ENCODE measurements at regions not wholly inside any gene's neighbourhood (a gene's known extent, or its start where the extent isn't known, plus 50 kb on each side); places are given as distances from the start of the nearest gene placed in this dataset. TPM values are rescaled to one million over a fixed set of nuclear protein-coding genes. Genes with fewer than 3 reads are reported as not detected.

GRCh38 chr21:27017246-27017645 is 50.4 kb upstream of the ADAMTS5 start:
- no peak overlapping the region for H3K4me3 ChIP-seq
- H3K9me3 ChIP-seq (ENCODE audit: low read depth): no peaks in the 10 kb centered on the region
- no peaks in the 10 kb centered on the region for H3K27me3 ChIP-seq
- no peak for DNase-seq (ENCODE audit: low spot score)
- no peaks in the 10 kb centered on the region for H4K20me1 ChIP-seq (ENCODE audit: insufficient read depth, poor library complexity, severe bottlenecking)
- no peak for TF ChIP-seq CTCF (IDR thresholded peaks at IDR 0.05; ENCODE audit: poor library complexity)
- no peak for TF ChIP-seq EZH2phosphoT487 (IDR thresholded peaks at IDR 0.05; ENCODE audit: low read depth, severe bottlenecking, unreplicated experiment)
- no peak for TF ChIP-seq EZH2 (IDR thresholded peaks at IDR 0.05; ENCODE audit: borderline replicate concordance)
- no peaks in the 10 kb centered on the region for H3K4me1 ChIP-seq (ENCODE audit: insufficient read depth)
- no peak overlapping the region for H2AFZ ChIP-seq
- H3K36me3 ChIP-seq (replicated peaks; ENCODE audit: insufficient read depth, low read depth): no peaks in the 10 kb centered on the region
- H3K79me2 ChIP-seq: no peaks in the 10 kb centered on the region
- no peaks in the 10 kb centered on the region for H3K9me2 ChIP-seq (replicated peaks; ENCODE audit: insufficient read depth)
- WGBS (ENCODE audit: low lambda C conversion rate, missing lambda C conversion rate): 86% methylated on average over 4 of the region's 4 CpGs
- no peak overlapping the region for H3K27ac ChIP-seq
- no peak overlapping the region for H3K4me2 ChIP-seq

Small RNA genes lying in the stretch of these regions (small RNA-seq; reads per million reads assigned to genes)
- gene NCSTNP1 (not detected), gene RF00026 (not detected)
